ENCODE measurements at regions not wholly inside any gene's neighbourhood (a gene's known extent, or its start where the extent isn't known, plus 50 kb on each side); places are given as distances from the start of the nearest gene placed in this dataset.

DNA sequence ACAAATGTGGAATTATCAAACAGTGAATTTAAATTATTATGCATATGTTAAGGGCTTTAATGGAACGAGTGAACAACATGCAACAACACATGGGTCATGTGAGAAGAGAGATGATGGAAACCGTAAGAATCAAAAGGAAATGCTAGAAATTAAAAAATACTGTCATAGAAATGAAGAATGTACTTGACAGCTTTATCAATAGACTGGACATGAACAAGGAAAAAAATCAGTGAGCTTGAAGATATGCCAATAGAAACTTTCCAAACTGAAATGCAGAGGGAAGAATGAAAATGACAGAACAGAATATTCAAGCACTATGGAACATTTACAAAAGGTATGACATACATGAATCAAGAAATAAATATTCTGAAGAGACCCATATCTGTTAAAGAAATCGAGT lies 117.7 kb upstream of the KCNJ3 start:
- BruUV-seq (replicated peaks) = no TSS peak
- TF ChIP-seq NONO (IDR thresholded peaks at IDR 0.05; ENCODE audit: low read depth in 2 of 2, low read length in 1 of 2) (no peak), STAT5A (IDR thresholded peaks at IDR 0.05; ENCODE audit: borderline replicate concordance, low read length) (no peak), TBP (optimal IDR thresholded peaks at IDR 0.05; ENCODE audit: low read depth, low read length) (no peak), SAP30 (IDR thresholded peaks at IDR 0.05; ENCODE audit: borderline replicate concordance, insufficient read depth, low read depth, low read length, poor library complexity, severe bottlenecking) (no peak), ZNF584 (CRISPR knock-in tag; IDR thresholded peaks at IDR 0.05; ENCODE audit: low read depth) (no peak), DIDO1 (tag; IDR thresholded peaks at IDR 0.05; ENCODE audit: low read depth) (no peak), RUNX1 (IDR thresholded peaks at IDR 0.05; ENCODE audit: low read depth) (no peak), XRCC4 (IDR thresholded peaks at IDR 0.05; ENCODE audit: extremely low read depth, insufficient read depth, insufficient read length) (no peak), ZNF318 (IDR thresholded peaks at IDR 0.05; ENCODE audit: borderline replicate concordance in 1 of 2, low read depth in 1 of 2) (no peak), TFAM (CRISPR knock-in tag; conservative IDR thresholded peaks at IDR 0.05) (no peak), ZKSCAN8 (CRISPR knock-in tag; IDR thresholded peaks at IDR 0.05) (no peak), ZBTB1 (CRISPR knock-in tag; IDR thresholded peaks at IDR 0.05; ENCODE audit: borderline replicate concordance, low read depth) (no peak), HEY1 (CRISPR knock-in tag; IDR thresholded peaks at IDR 0.05; ENCODE audit: borderline replicate concordance) (no peak), NR3C1 (CRISPR knock-in tag; IDR thresholded peaks at IDR 0.05) (no peak)
- TF ChIP-seq, protein P1, sequence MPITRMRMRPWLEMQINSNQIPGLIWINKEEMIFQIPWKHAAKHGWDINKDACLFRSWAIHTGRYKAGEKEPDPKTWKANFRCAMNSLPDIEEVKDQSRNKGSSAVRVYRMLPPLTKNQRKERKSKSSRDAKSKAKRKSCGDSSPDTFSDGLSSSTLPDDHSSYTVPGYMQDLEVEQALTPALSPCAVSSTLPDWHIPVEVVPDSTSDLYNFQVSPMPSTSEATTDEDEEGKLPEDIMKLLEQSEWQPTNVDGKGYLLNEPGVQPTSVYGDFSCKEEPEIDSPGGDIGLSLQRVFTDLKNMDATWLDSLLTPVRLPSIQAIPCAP (CRISPR knock-in tag; IDR thresholded peaks at IDR 0.05; ENCODE audit: borderline replicate concordance) = no peak

More for the DNA sequence above, 117.7 kb upstream of the KCNJ3 start:
- Histone ChIP-seq H2AFZ (ENCODE audit: low read depth, low read length) (no peak overlapping the region), H3K9me1 (ENCODE audit: control insufficient read depth, insufficient read depth, low read length) (no peaks in the 10 kb centered on the region), H3K27me3 (ENCODE audit: control insufficient read depth in 2 of 2, insufficient read depth in 2 of 2, low read length in 2 of 2) (no peaks in the 10 kb centered on the region), H3K9ac (ENCODE audit: insufficient read depth in 1 of 2, low read depth in 2 of 2, low read length in 2 of 2) (no peak overlapping the region), H3K9me3 (replicated peaks; ENCODE audit: control insufficient read depth, insufficient read depth, low read depth, low read length) (no peaks in the 10 kb centered on the region), H3K36me3 (ENCODE audit: control insufficient read depth, insufficient read depth, low read length) (no peaks in the 10 kb centered on the region), H3K79me2 (ENCODE audit: control insufficient read depth, insufficient read depth, low read length) (no peaks in the 10 kb centered on the region), H3K27ac (ENCODE audit: extremely low read depth, low read depth, low read length) (no peak overlapping the region), H3K4me2 (ENCODE audit: insufficient read depth, low read length) (no peak overlapping the region), H3K4me3 (no peak overlapping the region), H4K20me1 (replicated peaks; ENCODE audit: control insufficient read depth, insufficient read depth, low read length) (no peaks in the 10 kb centered on the region), H3K4me1 (replicated peaks in 1 of 2; ENCODE audit: control insufficient read depth in 2 of 2, insufficient read depth in 2 of 2, low read length in 2 of 2) (no peaks in the 10 kb centered on the region)
- intact Hi-C loops (cut with micrococcal nuclease) = no loop called here
- in situ Hi-C loops (cut with MboI) = no loop called here
- FAIRE-seq = no peak
- no peak for DNase-seq (ENCODE audit: extremely low read depth in 1 of 4, low spot score in 3 of 4)
- CTCF ChIA-PET (ENCODE audit: low intra/inter-chr PET ratio) = no interaction called here
- WGBS (ENCODE audit: insufficient coverage, low coverage, missing lambda C conversion rate) = 0% methylated on average over 3 of the region's 3 CpGs
- POLR2A ChIA-PET = no interaction called here
- no peak for ATAC-seq

All from K562 (cell line).